PC-3 (cell line): ENCODE measurements at regions not wholly inside any gene's neighbourhood (a gene's known extent, or its start where the extent isn't known, plus 50 kb on each side); places are given as distances from the start of the nearest gene placed in this dataset.

ENCODE experiments used
- CTCF ChIP-seq: fragments of 300-600 bp; sonication (generic); conservative IDR thresholded peaks from 2 replicates; pipeline ENCODE4 v1.5.1; 2017; ENCODE audit warnings: antibody characterized with exemption, low read depth, mild to moderate bottlenecking, low read length
- EZH2 ChIP-seq: fragments of 300-600 bp; sonication (generic); IDR thresholded peaks from one replicate; pipeline ENCODE4 v1.6.1; 2017; ENCODE audit warnings: antibody characterized with exemption, mild to moderate bottlenecking, low read length; ENCODE audit not compliant: unreplicated experiment
- EZH2phosphoT487 ChIP-seq: fragments of 300-600 bp; sonication (generic); IDR thresholded peaks from 2 replicates; pipeline ENCODE4 v1.6.1; 2018; ENCODE audit warnings: mild to moderate bottlenecking, antibody characterized with exemption, low read length, borderline replicate concordance

- no peak for TF ChIP-seq CTCF
- TF ChIP-seq EZH2 = no peak
- no peak for TF ChIP-seq EZH2phosphoT487
These were observed 426.7 kb upstream of the CDH8 start for GRCh38 chr16:62462971-62463370.
